MM.1S (cell line): ENCODE measurements at regions not wholly inside any gene's neighbourhood (a gene's known extent, or its start where the extent isn't known, plus 50 kb on each side); places are given as distances from the start of the nearest gene placed in this dataset.

Experiments used
- CTCF ChIP-seq: fragments of 300-600 bp; sonication (generic); IDR thresholded peaks from 2 replicates; pipeline ENCODE4 v1.5.1; 2016; ENCODE audit warnings: antibody characterized with exemption, low read length, mixed read lengths
- EZH2 ChIP-seq: fragments of 300-600 bp; sonication (generic); optimal IDR thresholded peaks from 2 replicates; pipeline ENCODE3; 2017; ENCODE audit warnings: low read depth, mild to moderate bottlenecking, antibody characterized with exemption, low read length, mixed read lengths

GRCh38 chr11:119560961-119561360 is 138.0 kb upstream of the THY1 start:
- no peak for TF ChIP-seq CTCF
- TF ChIP-seq EZH2: no peak
